PC-9 (cell line): ENCODE measurements at regions not wholly inside any gene's neighbourhood (a gene's known extent, or its start where the extent isn't known, plus 50 kb on each side); places are given as distances from the start of the nearest gene placed in this dataset.

Source experiments
- BruUV-seq: library from RNA; stranded (reverse); fragments of 400-500 nt; replicated peaks from 2 replicates; lab custom pipeline; 2021; lab: Mats Ljungman, UMichigan
- CTCF ChIA-PET: fragments of 300-600 bp; sonication (Branson Sonifier 250); formaldehyde crosslinking; loops from one replicate; lab custom pipeline; 2022; ENCODE audit warnings: antibody characterized with exemption; lab: Charles Lee
- POLR2A ChIA-PET: fragments of 300-600 bp; sonication (Branson Sonifier 250); formaldehyde crosslinking; loops from one replicate; lab custom pipeline; 2022; ENCODE audit warnings: antibody characterized with exemption; ENCODE audit not compliant: unreplicated experiment; lab: Charles Lee
- DNase-seq, 2 experiments: peaks; one replicate each; pipeline versions ENCODE4 v3.0.0 to v3.0.0-alpha.2; 2015 to 2022; ENCODE audit warnings: mixed read lengths in 1 of 2
- H2AFZ ChIP-seq: fragments of 200-600 bp; sonication (generic); 2 replicates; pipeline ENCODE4 v1.8.1; 2017; ENCODE audit warnings: antibody characterized with exemption
- H3F3A ChIP-seq: fragments of 200-600 bp; sonication (generic); 2 replicates; pipeline ENCODE4 v1.8.1; 2017; ENCODE audit warnings: antibody characterized with exemption, mild to moderate bottlenecking, low read depth; ENCODE audit not compliant: insufficient read depth
- H3K27ac ChIP-seq: fragments of 200-600 bp; sonication (generic); 2 replicates; pipeline ENCODE4 v1.6.1; 2016; ENCODE audit warnings: mixed run types
- H3K27me3 ChIP-seq: fragments of 200-600 bp; sonication (generic); 2 replicates; pipeline ENCODE4 v1.6.1; 2016; ENCODE audit warnings: low read depth, mixed run types; ENCODE audit not compliant: insufficient read depth
- H3K36me3 ChIP-seq: fragments of 200-600 bp; sonication (generic); 2 replicates; pipeline ENCODE4 v1.6.1; 2016; ENCODE audit warnings: low read depth, mixed run types
- H3K4me1 ChIP-seq: fragments of 200-600 bp; sonication (generic); replicated peaks from 2 replicates; pipeline ENCODE4 v1.6.1; 2016; ENCODE audit warnings: mixed run types; ENCODE audit not compliant: insufficient read depth
- H3K4me2 ChIP-seq: fragments of 200-600 bp; sonication (generic); 2 replicates; pipeline ENCODE4 v1.6.1; 2017; ENCODE audit warnings: mixed run types
- H3K4me3 ChIP-seq: fragments of 200-600 bp; sonication (generic); 2 replicates; pipeline ENCODE4 v1.6.1; 2016; ENCODE audit warnings: mixed run types
- H3K79me2 ChIP-seq: fragments of 200-600 bp; sonication (generic); 2 replicates; pipeline ENCODE4 v1.6.1; 2017; ENCODE audit warnings: low read depth, mixed run types
- H3K9me2 ChIP-seq: fragments of 200-600 bp; sonication (generic); 2 replicates; pipeline ENCODE4 v1.8.1; 2017; ENCODE audit warnings: mild to moderate bottlenecking; ENCODE audit not compliant: insufficient read depth
- H3K9me3 ChIP-seq: fragments of 200-600 bp; sonication (generic); 2 replicates; pipeline ENCODE4 v1.8.1; 2016; ENCODE audit warnings: low read depth; ENCODE audit not compliant: insufficient read depth
- H4K20me1 ChIP-seq: fragments of 200-600 bp; sonication (generic); 2 replicates; pipeline ENCODE4 v1.8.1; 2017; ENCODE audit not compliant: insufficient read depth
- EZH2 ChIP-seq: fragments of 200-600 bp; sonication (generic); IDR thresholded peaks from 2 replicates; pipeline ENCODE4 v1.8.0; 2017; ENCODE audit warnings: antibody characterized with exemption, low read depth
- intact Hi-C: fragments of 100-400 bp; cut with micrococcal nuclease; formaldehyde crosslinking; loops from one replicate; pipeline ENCODE4 v1.10.0; 2022; ENCODE audit not compliant: unreplicated experiment
- TF ChIP-seq, protein P1 (sequence below): fragments of 200-600 bp; sonication (generic); conservative IDR thresholded peaks from 2 replicates; pipeline ENCODE4 v1.6.1; 2017; ENCODE audit warnings: mixed run types, antibody characterized with exemption, mild to moderate bottlenecking, moderate library complexity

DNA sequence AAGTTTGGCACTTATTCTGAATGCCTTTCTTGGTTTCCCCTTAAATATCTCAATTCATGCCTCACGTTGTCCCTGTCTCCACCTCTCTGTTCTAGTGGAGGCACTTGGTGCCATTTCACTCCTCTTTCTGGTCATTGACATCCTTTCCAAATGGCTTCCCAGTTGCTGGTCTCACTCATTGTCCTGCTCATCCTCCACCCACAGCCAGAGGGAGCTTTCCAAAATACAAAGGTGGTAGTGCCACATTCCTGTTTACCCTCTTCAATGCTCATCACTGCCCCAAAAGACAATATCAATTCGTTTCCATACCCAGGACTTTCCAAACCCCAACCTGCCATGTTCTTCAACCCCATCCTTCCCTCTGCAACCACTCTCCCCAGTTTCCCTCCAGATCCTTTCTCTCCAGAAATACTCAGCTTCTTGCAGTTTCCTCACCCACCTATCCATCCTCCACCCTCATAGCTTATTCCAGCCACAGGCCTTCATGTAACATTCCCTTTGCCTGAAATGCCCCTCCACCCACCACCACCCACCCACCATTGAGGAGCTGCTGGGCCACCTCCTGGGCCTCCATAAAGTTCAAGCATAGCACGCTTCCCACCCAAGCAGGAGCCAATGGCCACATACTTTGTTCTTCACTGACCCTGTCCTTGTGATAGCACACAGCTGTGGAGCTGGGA, 63.1 kb upstream of the ADRB1 start:
- H3K4me2 ChIP-seq, result no peak overlapping the region
- no peak for DNase-seq
- no peak overlapping the region for H3K4me3 ChIP-seq
- no peaks in the 10 kb centered on the region for H3K9me2 ChIP-seq
- no peak overlapping the region for H3K27ac ChIP-seq
- ChIA-PET POLR2A (no interaction called here), CTCF (interaction anchor here (0.6 kb wide), 4 partner anchors 45 to 1454 kb away, joined by 3 to 4 read pairs (median 4); no protein-coding TSS in a partner anchor)
- H3K27me3 ChIP-seq, result no peaks in the 10 kb centered on the region
- no TSS peak for BruUV-seq
- H4K20me1 ChIP-seq, result no peaks in the 10 kb centered on the region
- intact Hi-C loops, result no loop called here
- no peaks in the 10 kb centered on the region for H3K79me2 ChIP-seq
- TF ChIP-seq, protein P1, sequence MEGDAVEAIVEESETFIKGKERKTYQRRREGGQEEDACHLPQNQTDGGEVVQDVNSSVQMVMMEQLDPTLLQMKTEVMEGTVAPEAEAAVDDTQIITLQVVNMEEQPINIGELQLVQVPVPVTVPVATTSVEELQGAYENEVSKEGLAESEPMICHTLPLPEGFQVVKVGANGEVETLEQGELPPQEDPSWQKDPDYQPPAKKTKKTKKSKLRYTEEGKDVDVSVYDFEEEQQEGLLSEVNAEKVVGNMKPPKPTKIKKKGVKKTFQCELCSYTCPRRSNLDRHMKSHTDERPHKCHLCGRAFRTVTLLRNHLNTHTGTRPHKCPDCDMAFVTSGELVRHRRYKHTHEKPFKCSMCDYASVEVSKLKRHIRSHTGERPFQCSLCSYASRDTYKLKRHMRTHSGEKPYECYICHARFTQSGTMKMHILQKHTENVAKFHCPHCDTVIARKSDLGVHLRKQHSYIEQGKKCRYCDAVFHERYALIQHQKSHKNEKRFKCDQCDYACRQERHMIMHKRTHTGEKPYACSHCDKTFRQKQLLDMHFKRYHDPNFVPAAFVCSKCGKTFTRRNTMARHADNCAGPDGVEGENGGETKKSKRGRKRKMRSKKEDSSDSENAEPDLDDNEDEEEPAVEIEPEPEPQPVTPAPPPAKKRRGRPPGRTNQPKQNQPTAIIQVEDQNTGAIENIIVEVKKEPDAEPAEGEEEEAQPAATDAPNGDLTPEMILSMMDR, result no peak; the same call in 1 of the 2 replicates
- no peak for TF ChIP-seq EZH2
- H2AFZ ChIP-seq, result no peak overlapping the region
- H3K36me3 ChIP-seq, result no peaks in the 10 kb centered on the region
- H3F3A ChIP-seq, result peaks cover 13% of the 10 kb centered on the region; the same call in 1 of the 2 replicates
- peaks cover 23% of the 10 kb centered on the region for H3K4me1 ChIP-seq
- H3K9me3 ChIP-seq, result no peaks in the 10 kb centered on the region

DNA sequence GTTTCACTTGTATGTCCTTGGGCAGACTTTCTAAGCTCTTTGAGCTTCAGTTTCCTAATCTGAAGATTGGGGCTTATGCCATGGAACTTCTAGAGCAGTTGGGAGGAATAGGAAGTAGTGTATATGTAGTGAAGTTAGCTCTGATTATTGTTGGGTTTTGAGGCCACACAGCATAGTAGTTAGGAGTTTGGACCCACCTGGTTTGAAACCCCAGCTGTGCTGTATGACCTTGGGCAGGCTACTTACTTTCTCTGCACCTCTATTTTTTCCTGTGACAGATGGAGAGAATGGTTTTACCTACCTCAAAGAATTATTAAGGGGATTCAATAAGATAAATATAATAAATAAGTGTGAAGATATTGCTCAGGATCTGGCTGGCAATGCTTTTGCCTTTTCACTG, 61.4 kb upstream of the ADRB1 start:
- no peaks in the 10 kb centered on the region for H3K9me2 ChIP-seq
- POLR2A ChIA-PET, result interaction anchor here (0.6 to 1.1 kb wide), 2 partner anchors 24 to 233 kb away, joined by 3 to 4 read pairs; no protein-coding TSS in a partner anchor
- peaks cover 23% of the 10 kb centered on the region for H3K4me1 ChIP-seq
- no peaks in the 10 kb centered on the region for H3K79me2 ChIP-seq
- CTCF ChIA-PET, result interaction anchor here (0.6 to 1.1 kb wide), 5 partner anchors 28 to 66 kb away, joined by 3 to 5 read pairs (median 4); partner anchors contain the start of gene ADRB1
- no peak for DNase-seq
- H3K4me2 ChIP-seq, result peak overlapping the region; percentile 63
- H3F3A ChIP-seq, result peaks cover 13% of the 10 kb centered on the region; the same call in 1 of the 2 replicates
- H2AFZ ChIP-seq, result no peak overlapping the region
- H3K27me3 ChIP-seq, result no peaks in the 10 kb centered on the region
- no peaks in the 10 kb centered on the region for H3K36me3 ChIP-seq
- intact Hi-C loops, result loop anchor here (2.0 kb wide), 1 partner anchor 23 kb away; no protein-coding TSS in a partner anchor
- TF ChIP-seq EZH2, result no peak
- TF ChIP-seq, protein P1, result no peak
- peak overlapping the region; percentile 72 for H3K27ac ChIP-seq
- H3K9me3 ChIP-seq, result no peaks in the 10 kb centered on the region
- no peak overlapping the region for H3K4me3 ChIP-seq
- BruUV-seq, result no TSS peak
- H4K20me1 ChIP-seq, result no peaks in the 10 kb centered on the region

DNA sequence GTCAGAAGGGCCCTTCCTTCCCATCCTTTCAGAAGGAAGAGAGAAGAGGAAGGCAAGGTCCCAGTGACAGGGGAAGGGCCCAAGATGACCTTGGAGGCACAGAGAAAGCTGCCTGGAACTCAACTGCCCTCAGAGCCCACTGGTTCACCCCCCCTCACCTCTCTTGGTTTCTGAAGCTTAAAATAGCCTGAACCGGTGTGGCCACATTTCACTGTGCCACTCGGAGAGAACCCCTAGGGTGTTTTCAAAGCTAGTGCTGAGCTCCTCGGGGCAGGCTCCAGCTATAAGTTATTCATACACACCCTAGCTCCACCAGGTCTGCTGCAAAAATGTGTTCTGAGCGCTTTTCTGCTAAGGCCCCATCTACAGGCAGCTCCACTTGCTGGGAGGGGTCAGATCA, 60.9 kb upstream of the ADRB1 start:
- H4K20me1 ChIP-seq, result no peaks in the 10 kb centered on the region
- H3K9me3 ChIP-seq, result no peaks in the 10 kb centered on the region
- no peaks in the 10 kb centered on the region for H3K36me3 ChIP-seq
- TF ChIP-seq, protein P1, result no peak; the same call in 1 of the 2 replicates
- no peak for TF ChIP-seq EZH2
- intact Hi-C loops, result loop anchor here (2.0 kb wide), 1 partner anchor 24 kb away; no protein-coding TSS in a partner anchor
- POLR2A ChIA-PET, result interaction anchor here (0.6 to 1.1 kb wide), 3 partner anchors 24 to 254 kb away, joined by 3 to 5 read pairs (median 4); no protein-coding TSS in a partner anchor
- H3K4me3 ChIP-seq, result no peak overlapping the region
- BruUV-seq, result no TSS peak
- no peaks in the 10 kb centered on the region for H3K9me2 ChIP-seq
- H3K79me2 ChIP-seq, result no peaks in the 10 kb centered on the region
- H3K4me1 ChIP-seq, result peaks cover 28% of the 10 kb centered on the region
- peaks cover 13% of the 10 kb centered on the region; the same call in 1 of the 2 replicates for H3F3A ChIP-seq
- H2AFZ ChIP-seq, result no peak overlapping the region
- H3K4me2 ChIP-seq, result peak overlapping the region; percentile 63
- DNase-seq, result peak; percentile 75 to 82
- no peaks in the 10 kb centered on the region for H3K27me3 ChIP-seq
- H3K27ac ChIP-seq, result peak overlapping the region; percentile 72
- CTCF ChIA-PET, result interaction anchor here (0.6 to 1.1 kb wide), 6 partner anchors 29 to 67 kb away, joined by 3 to 5 read pairs (median 4); partner anchors contain the start of gene ADRB1
